Amygdala (tissue), 56 donors: ENCODE measurements at regions not wholly inside any gene's neighbourhood (a gene's known extent, or its start where the extent isn't known, plus 50 kb on each side); places are given as distances from the start of the nearest gene placed in this dataset.
A peak's percentile ranks its signal among the peaks of the same experiment; 100 is the strongest.

Source experiments
- DNase-seq, 56 donors: peaks; one replicate each; lab custom pipeline; 2025; lab: John Stamatoyannopoulos, UW

- no peak for DNase-seq
Measured at GRCh38 chr3:5727743-5728484, 540.4 kb downstream of the EDEM1 start.

GRCh38 chr3:5729852-5730251 is 542.3 kb downstream of the EDEM1 start:
- no peak for DNase-seq

GRCh38 chr3:5731100-5731499 is 543.6 kb downstream of the EDEM1 start:
- DNase-seq, result peak in 1 of 56 donors; percentile 9

DNA sequence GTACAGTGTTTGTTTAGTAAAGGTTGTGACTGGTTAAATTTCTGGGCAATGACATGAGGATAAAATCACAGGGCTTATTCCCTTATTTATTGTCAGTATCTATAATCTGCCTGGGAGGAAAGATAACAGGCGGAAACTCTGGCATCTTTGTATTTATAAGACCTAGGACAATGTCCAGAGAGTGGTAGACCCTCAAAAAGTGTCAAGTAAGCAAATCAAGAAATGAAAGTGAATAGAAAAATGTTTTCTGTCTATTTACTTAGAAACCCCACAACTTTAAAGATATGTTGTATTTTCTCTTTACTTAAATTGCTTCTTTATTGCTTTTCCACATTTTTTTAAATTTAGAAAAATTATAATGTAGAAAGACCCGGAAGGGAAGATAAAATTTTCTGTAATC is 544.6 kb downstream of the EDEM1 start:
- DNase-seq, result no peak

- no peak for DNase-seq
Measured at GRCh38 chr3:5733995-5734394, 546.5 kb downstream of the EDEM1 start.

- no peak for DNase-seq
Measured at GRCh38 chr3:5735896-5736295, 548.4 kb downstream of the EDEM1 start.

GRCh38 chr3:5739299-5739935 is 551.9 kb downstream of the EDEM1 start:
- DNase-seq, result no peak

GRCh38 chr3:5739949-5740348 is 552.4 kb downstream of the EDEM1 start:
- no peak for DNase-seq

DNA sequence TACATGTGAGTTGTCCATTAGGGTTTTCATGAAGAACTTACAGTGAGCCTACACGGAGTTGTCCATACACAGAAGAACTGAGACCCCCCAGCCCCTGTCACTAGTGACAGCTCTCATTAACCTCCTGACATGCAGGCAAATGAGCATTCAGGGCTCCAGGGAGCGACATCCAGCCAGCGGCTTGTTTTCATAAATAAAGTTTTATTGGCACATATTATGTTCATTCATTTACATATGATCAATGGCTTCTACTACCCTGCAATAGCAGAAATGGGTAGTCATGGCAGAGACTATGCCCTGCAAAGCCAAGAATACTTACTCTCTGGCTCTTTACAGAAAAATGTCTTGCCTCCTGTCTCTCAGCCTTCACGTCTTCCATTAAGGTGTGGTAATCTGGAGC is 553.5 kb downstream of the EDEM1 start:
- no peak for DNase-seq

DNA sequence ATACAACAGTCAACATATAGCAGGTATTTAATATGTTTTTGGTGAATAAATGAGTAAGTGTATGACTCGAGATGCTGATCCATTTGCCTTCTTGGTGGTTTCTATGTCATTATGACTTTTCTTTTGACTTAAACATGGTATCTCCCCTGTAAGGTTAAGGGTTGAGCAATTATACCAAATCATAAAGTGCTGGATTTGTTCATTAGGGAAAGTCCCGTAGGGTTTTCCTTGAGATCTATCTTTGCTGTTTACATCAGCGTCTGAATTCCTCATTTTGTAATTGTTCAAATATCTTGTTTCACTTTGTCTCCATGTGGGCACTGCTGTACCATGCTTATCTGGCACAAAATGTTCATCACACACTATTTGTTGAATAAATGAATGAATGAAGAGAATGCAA is 562.6 kb downstream of the EDEM1 start:
- no peak for DNase-seq

- DNase-seq, result no peak
Measured at GRCh38 chr3:5750874-5751640, 563.5 kb downstream of the EDEM1 start.

DNA sequence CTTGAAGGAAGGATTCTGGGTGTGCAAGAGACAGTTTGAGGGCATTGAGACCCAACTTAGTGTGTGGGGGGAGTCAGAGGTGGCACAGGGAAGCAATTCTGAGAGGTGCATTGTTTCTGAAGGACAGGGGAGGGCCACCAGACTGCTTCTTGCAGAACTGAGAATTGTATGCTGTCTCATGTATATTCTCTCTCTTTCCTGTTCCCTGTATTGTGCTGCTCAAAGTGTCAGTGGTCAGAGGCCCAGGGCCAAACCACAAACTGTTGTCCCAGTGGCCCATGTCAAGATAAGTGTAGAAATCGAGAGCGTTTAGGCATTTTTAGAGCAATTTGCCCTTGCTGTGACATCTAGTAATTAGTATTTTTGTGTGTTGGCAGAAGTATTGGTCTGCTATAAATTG is 567.1 kb downstream of the EDEM1 start:
- DNase-seq, result no peak

GRCh38 chr3:5756443-5756842 is 568.9 kb downstream of the EDEM1 start:
- DNase-seq, result peak in 1 of 56 donors; percentile 3

- DNase-seq, result no peak
Measured at GRCh38 chr3:5757213-5757804, 569.8 kb downstream of the EDEM1 start.

- DNase-seq, result no peak
Measured at GRCh38 chr3:5758699-5759098, 571.2 kb downstream of the EDEM1 start.

GRCh38 chr3:5762506-5762905 is 575.0 kb downstream of the EDEM1 start:
- no peak for DNase-seq

DNA sequence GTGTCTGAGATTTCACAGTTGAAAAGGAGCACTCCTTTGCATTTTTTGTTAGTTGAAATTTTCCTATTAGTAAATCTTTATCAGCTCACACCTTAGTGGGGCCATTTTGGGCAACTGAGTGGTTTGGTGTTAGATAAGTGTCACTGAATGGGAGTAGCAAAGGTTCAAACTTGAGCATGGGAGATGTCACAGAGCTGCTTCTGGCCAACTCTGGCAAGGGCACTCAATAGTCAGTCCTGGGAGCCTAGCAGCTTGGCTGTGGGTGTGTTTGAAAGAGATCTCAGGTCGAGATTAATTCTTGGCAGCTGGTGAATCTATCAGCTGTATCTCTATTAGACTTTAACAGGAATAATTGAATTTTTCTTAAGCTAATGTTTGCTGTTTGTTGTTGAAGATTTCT is 579.3 kb downstream of the EDEM1 start:
- no peak for DNase-seq

GRCh38 chr3:5767304-5767703 is 579.8 kb downstream of the EDEM1 start:
- no peak for DNase-seq

DNA sequence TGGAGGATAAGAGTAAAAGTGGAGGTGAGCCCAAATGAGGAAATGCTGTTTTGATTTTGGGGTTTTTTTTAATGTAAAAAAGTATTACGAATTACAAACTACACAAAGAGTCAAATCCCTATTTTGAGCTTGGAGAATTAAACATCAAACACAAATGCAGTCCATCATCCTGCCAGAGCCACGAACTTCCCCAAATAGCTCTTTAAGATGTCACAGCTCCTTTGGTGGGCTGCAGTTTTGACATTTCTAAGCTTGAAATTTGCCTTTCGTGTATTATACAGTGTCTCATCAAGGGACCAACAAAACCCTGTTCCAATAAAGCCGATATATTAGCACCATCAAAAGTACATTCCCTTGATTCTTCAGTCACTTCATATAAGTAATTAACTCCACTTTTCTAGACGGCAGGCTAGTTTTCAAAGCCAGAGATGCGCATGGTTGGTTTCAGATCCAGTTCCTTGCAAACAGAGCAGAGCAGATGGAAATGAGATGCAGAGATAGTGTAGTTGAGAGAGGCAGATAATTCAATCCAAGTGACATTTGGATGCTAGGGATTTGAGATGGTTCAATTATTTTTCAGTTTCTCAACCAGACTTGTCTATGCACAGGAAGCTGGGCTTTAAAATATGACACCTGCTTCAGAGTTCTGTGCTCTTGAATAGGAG is 580.9 kb downstream of the EDEM1 start:
- DNase-seq, result no peak

DNA sequence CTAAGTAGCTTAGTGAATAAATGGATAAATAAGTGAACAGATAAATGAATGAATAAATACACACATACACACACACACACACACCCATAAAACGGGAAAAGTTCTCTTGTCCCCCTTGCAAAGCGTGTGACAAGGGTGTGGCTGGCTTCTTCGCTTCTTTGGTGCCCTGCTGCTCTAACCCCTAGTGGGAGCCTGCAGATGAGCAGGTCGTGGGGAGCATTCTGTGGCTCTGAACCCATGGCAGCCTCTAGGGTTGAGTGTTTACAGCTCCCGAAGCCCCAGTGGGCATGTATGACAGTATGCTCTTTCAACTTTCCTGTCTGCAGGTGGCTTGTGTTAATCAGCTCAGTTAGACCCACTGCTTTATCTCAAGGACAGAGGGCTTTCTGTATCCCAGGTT is 582.3 kb downstream of the EDEM1 start:
- DNase-seq, result no peak

DNA sequence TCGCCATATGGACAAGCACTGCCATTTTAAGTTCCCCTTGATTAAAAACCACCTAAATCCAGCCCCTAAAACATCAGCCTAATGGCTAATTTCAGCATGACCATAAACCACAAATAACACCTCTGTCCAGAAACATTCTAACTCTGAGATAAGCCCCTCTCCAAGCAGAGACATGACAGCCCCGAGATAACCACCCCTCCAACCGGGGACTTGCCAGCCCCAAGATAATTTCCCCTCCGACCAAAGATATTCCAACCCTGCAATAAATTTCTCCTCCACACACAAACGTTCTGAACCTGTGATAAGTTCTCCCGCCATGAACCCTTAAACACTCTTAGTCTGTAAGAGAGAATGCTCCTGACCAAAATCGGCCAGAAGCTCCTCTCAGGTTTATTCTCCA is 586.8 kb downstream of the EDEM1 start:
- DNase-seq, result no peak
